ENCODE measurements at regions not wholly inside any gene's neighbourhood (a gene's known extent, or its start where the extent isn't known, plus 50 kb on each side); places are given as distances from the start of the nearest gene placed in this dataset.

GRCh38 chr3:102083473-102083872 is 234.2 kb downstream of the NFKBIZ start (continued):
- no peak for TF ChIP-seq FOSL2 (CRISPR knock-in tag; IDR thresholded peaks at IDR 0.05)
- TF ChIP-seq FOXP4 (CRISPR knock-in tag; IDR thresholded peaks at IDR 0.05) = no peak
- no peak for TF ChIP-seq ZNF589 (CRISPR knock-in tag; conservative IDR thresholded peaks at IDR 0.05)
- no peak for TF ChIP-seq TP53 (CRISPR knock-in tag; conservative IDR thresholded peaks at IDR 0.05)
- TF ChIP-seq ZFP1 (CRISPR knock-in tag; IDR thresholded peaks at IDR 0.05) = no peak
- no peak for TF ChIP-seq RFXAP (CRISPR knock-in tag; IDR thresholded peaks at IDR 0.05; ENCODE audit: borderline replicate concordance)
- no peak for TF ChIP-seq ZBTB1 (CRISPR knock-in tag; IDR thresholded peaks at IDR 0.05; ENCODE audit: borderline replicate concordance)
- TF ChIP-seq ETV5 (CRISPR knock-in tag; IDR thresholded peaks at IDR 0.05; ENCODE audit: borderline replicate concordance) = no peak
- no peak for TF ChIP-seq ZGPAT (CRISPR knock-in tag; IDR thresholded peaks at IDR 0.05)
- TF ChIP-seq THAP9 (CRISPR knock-in tag; IDR thresholded peaks at IDR 0.05; ENCODE audit: borderline replicate concordance) = no peak
- TF ChIP-seq RBM22 (optimal IDR thresholded peaks at IDR 0.05; ENCODE audit: low read length) = no peak
- no peak for TF ChIP-seq NFIB (CRISPR knock-in tag; IDR thresholded peaks at IDR 0.05; ENCODE audit: borderline replicate concordance)
- no peak for TF ChIP-seq PHF8 (CRISPR knock-in tag; IDR thresholded peaks at IDR 0.05)
- no peak for TF ChIP-seq ZNF34 (CRISPR knock-in tag; IDR thresholded peaks at IDR 0.05; ENCODE audit: borderline replicate concordance)
